ENCODE measurements at regions not wholly inside any gene's neighbourhood (a gene's known extent, or its start where the extent isn't known, plus 50 kb on each side); places are given as distances from the start of the nearest gene placed in this dataset.

- no peak overlapping the region for H3K4me3 ChIP-seq (ENCODE audit: control insufficient read depth in 2 of 3, extremely low read depth in 1 of 3, insufficient read depth in 2 of 3, low read depth in 1 of 3, low read length in 3 of 3)
- no peaks in the 10 kb centered on the region for H3K4me1 ChIP-seq (ENCODE audit: control insufficient read depth, extremely low read depth, insufficient read depth, low read length)
- H2AFZ ChIP-seq (ENCODE audit: control insufficient read depth, low read length): no peak overlapping the region
- no peaks in the 10 kb centered on the region for H3K36me3 ChIP-seq (ENCODE audit: control insufficient read depth in 2 of 2, extremely low read depth in 1 of 2, insufficient read depth in 2 of 2, low read length in 2 of 2)
- H3K27me3 ChIP-seq (ENCODE audit: control insufficient read depth, extremely low read depth, insufficient read depth, low read length): no peaks in the 10 kb centered on the region
- no peak overlapping the region for H3K27ac ChIP-seq (ENCODE audit: control insufficient read depth, insufficient read depth, low read length)
- H3K9me1 ChIP-seq (ENCODE audit: control insufficient read depth, extremely low read depth, insufficient read depth, low read length): no peaks in the 10 kb centered on the region
- no peaks in the 10 kb centered on the region for H3K79me2 ChIP-seq (ENCODE audit: control insufficient read depth, insufficient read depth, low read length)
- FAIRE-seq (no peak), DNase-seq (ENCODE audit: low read depth, low spot score) (no peak)
- no peak overlapping the region for H3K9ac ChIP-seq (ENCODE audit: control insufficient read depth, extremely low read depth, insufficient read depth, low read length)
- TF ChIP-seq EZH2 (IDR thresholded peaks at IDR 0.05; ENCODE audit: low read length) (no peak), CTCF (optimal IDR thresholded peaks at IDR 0.05 in 1 of 3, IDR thresholded peaks at IDR 0.05 in 1 of 3, conservative IDR thresholded peaks at IDR 0.05 in 1 of 3; ENCODE audit: extremely low read depth in 1 of 3, insufficient read depth in 2 of 3, low read length in 3 of 3) (no peak)
- H3K9me3 ChIP-seq (ENCODE audit: control insufficient read depth, low read depth, low read length): peaks cover 4% of the 10 kb centered on the region
- no peaks in the 10 kb centered on the region for H4K20me1 ChIP-seq (ENCODE audit: control insufficient read depth, extremely low read depth, insufficient read depth, low read length)
- dilution Hi-C loops (cut with MboI; ENCODE audit: extremely low pct_ligation_motif_present, low sequenced_read_pairs): no loop called here
- H3K4me2 ChIP-seq (ENCODE audit: control insufficient read depth, extremely low read depth, insufficient read depth, low read depth, low read length): no peak overlapping the region
Observed at GRCh38 chr9:135334953-135335460, 144.6 kb upstream of the PPP1R26 start.

- FAIRE-seq (no peak), DNase-seq (ENCODE audit: low read depth, low spot score) (no peak)
- Histone ChIP-seq H3K9ac (ENCODE audit: control insufficient read depth, extremely low read depth, insufficient read depth, low read length) (no peak overlapping the region), H3K4me2 (ENCODE audit: control insufficient read depth, extremely low read depth, insufficient read depth, low read depth, low read length) (no peak overlapping the region), H3K27ac (ENCODE audit: control insufficient read depth, insufficient read depth, low read length) (no peak overlapping the region), H3K9me3 (ENCODE audit: control insufficient read depth, low read depth, low read length) (peaks cover 2% of the 10 kb centered on the region), H3K79me2 (ENCODE audit: control insufficient read depth, insufficient read depth, low read length) (no peaks in the 10 kb centered on the region), H2AFZ (ENCODE audit: control insufficient read depth, low read length) (no peak overlapping the region), H3K4me1 (ENCODE audit: control insufficient read depth, extremely low read depth, insufficient read depth, low read length) (no peaks in the 10 kb centered on the region), H3K9me1 (ENCODE audit: control insufficient read depth, extremely low read depth, insufficient read depth, low read length) (no peaks in the 10 kb centered on the region), H3K27me3 (ENCODE audit: control insufficient read depth, extremely low read depth, insufficient read depth, low read length) (no peaks in the 10 kb centered on the region), H4K20me1 (ENCODE audit: control insufficient read depth, extremely low read depth, insufficient read depth, low read length) (no peaks in the 10 kb centered on the region), H3K36me3 (ENCODE audit: control insufficient read depth in 2 of 2, extremely low read depth in 1 of 2, insufficient read depth in 2 of 2, low read length in 2 of 2) (no peaks in the 10 kb centered on the region), H3K4me3 (ENCODE audit: control insufficient read depth in 2 of 3, extremely low read depth in 1 of 3, insufficient read depth in 2 of 3, low read depth in 1 of 3, low read length in 3 of 3) (no peak overlapping the region)
- TF ChIP-seq EZH2 (IDR thresholded peaks at IDR 0.05; ENCODE audit: low read length): no peak
- no peak for TF ChIP-seq CTCF (optimal IDR thresholded peaks at IDR 0.05 in 1 of 3, IDR thresholded peaks at IDR 0.05 in 1 of 3, conservative IDR thresholded peaks at IDR 0.05 in 1 of 3; ENCODE audit: extremely low read depth in 1 of 3, insufficient read depth in 2 of 3, low read length in 3 of 3)
- dilution Hi-C loops (cut with MboI; ENCODE audit: extremely low pct_ligation_motif_present, low sequenced_read_pairs): no loop called here
Observed at GRCh38 chr9:135335691-135336181, 143.8 kb upstream of the PPP1R26 start.

Data from keratinocyte (primary cell).